Amygdala (tissue), 56 donors: ENCODE measurements at regions not wholly inside any gene's neighbourhood (a gene's known extent, or its start where the extent isn't known, plus 50 kb on each side); places are given as distances from the start of the nearest gene placed in this dataset.

Experiments
- DNase-seq, 56 donors: peaks; one replicate each; lab custom pipeline; 2025; lab: John Stamatoyannopoulos, UW

GRCh38 chr4:132504438-132504837 is 644.7 kb upstream of the PCDH10 start:
- DNase-seq: no peak

DNA sequence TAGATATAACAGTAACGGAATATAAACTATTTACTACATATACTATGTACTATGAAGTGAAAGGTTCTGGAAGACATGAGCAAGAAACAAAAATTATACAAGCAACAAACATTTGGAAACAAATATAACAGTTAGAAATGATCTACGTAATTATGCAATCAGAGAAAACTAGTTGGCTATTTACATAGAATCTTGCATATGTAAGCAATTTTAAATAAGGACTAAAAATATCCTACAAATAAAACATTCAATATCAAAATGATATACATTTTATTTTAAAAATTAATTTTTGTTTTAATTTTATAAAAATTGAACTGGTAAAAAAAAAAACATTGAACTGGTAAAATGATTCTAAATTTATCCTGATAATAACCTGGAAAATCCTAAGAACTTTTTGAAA is 642.5 kb upstream of the PCDH10 start:
- DNase-seq: no peak

DNA sequence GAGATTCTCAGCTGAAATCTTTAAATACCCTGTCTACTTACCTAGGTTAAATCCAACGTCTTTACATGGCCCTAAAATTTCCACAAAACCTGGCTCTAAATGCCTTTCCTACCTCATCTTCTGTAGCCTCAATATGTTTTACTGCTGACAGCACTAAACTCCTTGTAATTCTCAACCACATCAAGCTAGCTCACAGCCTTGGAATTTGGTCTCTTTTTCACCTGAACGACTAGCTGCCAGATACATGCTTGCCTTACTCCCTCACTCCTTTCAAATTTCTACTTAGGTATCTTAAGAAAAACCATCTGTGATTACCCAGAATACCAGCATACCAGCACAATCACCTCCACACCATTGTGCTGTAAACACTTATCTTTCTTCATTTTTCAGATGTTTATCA is 635.6 kb upstream of the PCDH10 start:
- DNase-seq: no peak

DNA sequence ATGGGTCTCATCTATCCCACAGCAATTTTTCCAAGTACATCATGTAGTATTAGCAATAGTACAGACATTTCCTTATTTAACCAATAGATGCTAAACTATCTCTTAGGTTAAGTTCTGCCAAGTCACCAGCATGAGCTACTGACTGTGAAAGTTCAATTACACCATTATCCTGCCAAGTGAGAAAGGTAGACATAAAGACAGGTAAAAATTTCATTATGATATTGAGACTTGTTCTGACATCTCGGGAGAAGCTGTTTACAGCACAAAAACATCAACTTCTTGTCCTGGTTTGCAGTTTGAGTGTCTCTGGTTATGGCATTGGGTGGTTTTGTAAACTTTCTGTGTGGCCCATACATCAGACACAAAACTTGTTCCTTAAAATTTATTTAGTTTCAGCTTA is 622.4 kb upstream of the PCDH10 start:
- no peak for DNase-seq

DNA sequence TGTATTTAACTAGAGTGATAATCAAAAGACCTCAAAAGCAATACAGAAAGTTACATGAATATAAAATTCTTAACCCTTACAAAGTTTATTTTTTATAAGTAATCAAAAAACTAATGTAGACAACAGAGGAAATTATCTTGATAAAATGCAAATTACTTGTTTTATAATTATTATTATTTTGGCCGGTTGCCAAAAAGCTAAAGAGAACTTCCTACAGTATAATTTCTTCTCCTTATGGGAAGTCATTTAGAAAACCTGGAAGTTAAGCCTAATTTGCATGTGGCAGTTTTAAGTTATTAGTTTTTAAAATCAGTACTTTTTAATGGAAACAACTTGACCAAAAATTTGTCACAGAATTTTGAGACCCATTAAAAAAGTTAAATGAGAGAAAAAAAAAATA is 621.3 kb upstream of the PCDH10 start:
- no peak for DNase-seq

DNA sequence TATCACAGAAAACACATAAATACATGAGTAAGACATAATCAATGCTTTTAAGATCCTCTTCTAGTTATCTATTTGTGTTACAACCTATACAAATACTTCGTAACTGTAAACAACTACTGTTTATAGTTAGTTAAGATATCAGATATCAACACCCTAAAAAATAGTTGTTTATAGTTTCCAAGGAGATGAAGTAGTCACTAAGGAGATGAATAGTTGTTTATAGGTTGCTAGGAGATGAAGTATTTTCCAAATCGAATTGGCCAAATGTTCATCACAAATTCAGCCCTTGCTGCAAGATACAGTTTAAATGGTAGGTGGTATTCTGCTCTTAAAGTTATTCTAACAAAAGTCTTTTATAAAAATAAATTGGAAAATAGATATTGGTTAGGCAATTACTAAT is 618.2 kb upstream of the PCDH10 start:
- DNase-seq: no peak

DNA sequence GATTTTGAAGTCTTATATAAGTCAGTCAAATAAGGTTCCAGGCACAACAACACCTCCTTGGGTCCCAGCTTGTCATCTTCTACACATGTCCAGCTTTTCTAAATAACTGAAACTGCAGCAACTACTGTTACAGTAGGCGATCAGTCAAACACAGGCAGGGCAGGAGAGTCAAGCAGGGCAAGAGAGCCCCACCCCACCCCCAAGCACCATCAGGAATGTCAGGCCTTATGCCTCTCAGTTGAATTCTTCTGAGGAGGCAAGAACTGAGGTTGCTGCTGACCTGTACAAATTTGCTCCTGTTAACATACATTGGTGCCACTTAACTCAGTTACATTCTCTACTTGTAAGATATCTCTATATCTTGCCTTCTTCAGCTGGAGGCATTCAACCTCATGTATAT is 608.8 kb upstream of the PCDH10 start:
- DNase-seq: peak in 2 of 56 donors; percentile 2 to 5

GRCh38 chr4:132540797-132541196 is 608.3 kb upstream of the PCDH10 start:
- DNase-seq: no peak

- no peak for DNase-seq
Observed at GRCh38 chr4:132542228-132542627, 606.9 kb upstream of the PCDH10 start.

- DNase-seq: no peak
Observed at GRCh38 chr4:132548463-132548862, 600.6 kb upstream of the PCDH10 start.

DNA sequence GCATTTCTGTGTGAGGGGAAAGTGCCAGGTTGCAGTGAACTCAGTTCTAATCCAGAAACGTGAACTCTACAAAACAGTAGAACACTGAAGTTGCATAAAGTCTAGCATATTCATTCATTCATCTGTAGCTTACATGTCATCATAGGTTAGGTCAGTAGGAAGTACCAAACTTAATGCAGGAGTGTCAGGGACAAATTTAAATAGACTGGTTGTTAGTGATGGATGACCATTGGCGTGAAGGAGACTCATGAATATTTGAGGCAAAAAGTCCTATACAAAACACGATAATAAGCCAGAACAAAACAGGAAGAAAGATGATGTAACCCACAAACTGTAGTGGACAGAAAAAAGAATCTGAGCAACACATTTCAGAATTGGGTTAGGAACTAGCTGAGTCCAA is 592.8 kb upstream of the PCDH10 start:
- DNase-seq: no peak

GRCh38 chr4:132557660-132558059 is 591.4 kb upstream of the PCDH10 start:
- DNase-seq: no peak

DNA sequence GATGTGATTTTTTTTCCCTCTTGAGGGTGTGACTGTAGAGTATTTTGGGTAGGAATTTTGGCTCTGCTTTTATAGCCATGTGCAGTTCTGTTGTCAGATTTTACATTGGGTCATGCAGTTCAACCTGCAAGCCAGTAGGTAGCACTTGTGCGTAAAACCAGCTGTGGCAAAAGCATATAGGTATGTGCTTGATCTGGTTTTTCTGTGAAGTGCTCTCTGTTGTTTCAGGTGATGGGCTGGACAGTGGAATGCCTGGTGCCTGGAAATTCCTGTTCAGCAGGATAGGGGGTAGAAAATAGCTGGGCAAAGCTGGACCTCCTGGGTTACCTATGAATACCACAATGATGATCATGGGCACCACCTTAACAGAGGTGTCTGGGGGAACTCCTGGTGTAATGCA is 584.2 kb upstream of the PCDH10 start:
- no peak for DNase-seq

DNA sequence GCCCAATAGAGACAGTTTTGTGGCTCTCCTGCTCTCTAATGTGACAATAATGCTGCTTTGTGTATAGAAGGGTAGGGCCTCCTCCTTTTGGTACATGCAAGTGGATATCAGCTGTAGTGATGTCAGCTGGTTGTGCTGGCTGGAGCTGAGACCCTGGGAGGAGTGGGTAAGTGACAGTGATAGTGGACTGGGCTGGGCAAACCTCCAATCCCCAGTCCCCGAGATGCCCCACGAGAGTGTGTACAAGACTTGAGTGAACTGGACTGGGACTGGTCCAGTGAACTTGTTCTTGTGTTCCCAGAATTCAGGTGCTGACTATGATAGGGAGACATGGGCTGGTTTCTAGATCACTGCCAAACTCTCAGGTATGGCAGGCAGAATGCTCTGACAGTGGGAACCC is 583.6 kb upstream of the PCDH10 start:
- no peak for DNase-seq

- DNase-seq: no peak
Observed at GRCh38 chr4:132572210-132572609, 576.9 kb upstream of the PCDH10 start.

DNA sequence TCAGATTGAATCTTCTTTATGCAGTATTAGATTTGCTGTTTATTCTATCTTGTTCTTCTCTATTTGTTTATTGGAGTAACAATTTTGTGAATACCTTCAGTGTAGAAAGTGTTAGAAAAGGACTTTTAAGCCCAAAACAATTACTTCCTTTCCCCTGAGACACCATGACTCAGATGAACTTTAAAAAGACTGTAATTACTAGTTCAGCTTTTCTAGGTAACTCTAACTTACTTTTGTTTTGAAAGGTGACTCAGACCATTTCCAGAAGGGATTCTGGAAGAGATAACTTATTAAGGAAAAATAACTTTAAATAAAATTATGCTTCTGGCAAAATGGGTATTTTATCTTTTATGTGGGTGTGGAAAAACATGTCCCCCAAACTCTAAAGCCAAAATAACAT is 561.5 kb upstream of the PCDH10 start:
- no peak for DNase-seq

GRCh38 chr4:132592340-132592739 is 556.8 kb upstream of the PCDH10 start:
- DNase-seq: no peak

- DNase-seq: no peak
Observed at GRCh38 chr4:132592850-132593249, 556.2 kb upstream of the PCDH10 start.

GRCh38 chr4:132593717-132594400 is 555.2 kb upstream of the PCDH10 start:
- DNase-seq: no peak

DNA sequence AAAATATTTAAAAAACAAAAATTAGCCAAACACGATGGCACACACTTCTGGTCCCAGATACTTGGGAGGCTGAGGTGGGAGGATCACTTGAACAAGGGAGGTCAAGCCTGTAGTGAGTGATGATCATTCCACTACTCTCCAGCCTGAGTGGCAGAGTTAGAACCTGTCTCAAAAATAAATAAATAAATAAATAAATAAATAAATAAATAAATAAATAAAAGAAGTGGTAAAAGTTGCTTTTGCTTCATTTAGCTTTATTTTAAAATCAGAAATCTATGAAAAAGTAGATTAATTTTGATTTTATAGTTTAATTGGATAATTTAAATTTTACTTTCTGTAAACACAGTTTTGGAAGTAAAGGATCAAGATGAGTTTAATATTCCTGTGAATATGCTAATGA is 552.9 kb upstream of the PCDH10 start:
- DNase-seq: no peak

GRCh38 chr4:132605551-132605950 is 543.5 kb upstream of the PCDH10 start:
- DNase-seq: no peak

DNA sequence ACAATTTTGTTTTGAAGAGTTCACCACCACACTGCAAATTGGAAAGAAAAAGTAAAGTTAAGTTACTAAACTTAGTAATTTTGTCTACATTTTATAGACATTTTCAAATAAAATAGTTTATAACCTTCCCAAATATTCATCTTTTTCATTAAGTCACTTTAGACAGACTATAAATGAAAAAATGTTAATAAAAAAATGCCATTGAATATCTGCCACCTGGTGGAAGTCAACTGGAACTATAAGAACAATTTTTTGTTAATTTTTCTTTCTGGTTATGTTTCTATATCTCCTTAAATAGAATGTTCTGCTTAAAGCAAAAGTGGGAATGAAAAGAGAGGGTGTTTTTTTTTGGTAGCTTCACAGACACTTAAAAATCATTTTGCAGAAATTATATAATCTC is 534.4 kb upstream of the PCDH10 start:
- no peak for DNase-seq

GRCh38 chr4:132619968-132620367 is 529.1 kb upstream of the PCDH10 start:
- DNase-seq: no peak
